A673 (cell line): ENCODE measurements at regions not wholly inside any gene's neighbourhood (a gene's known extent, or its start where the extent isn't known, plus 50 kb on each side); places are given as distances from the start of the nearest gene placed in this dataset.

Source experiments
- BruUV-seq: library from RNA; stranded (reverse); fragments of 400-500 nt; replicated peaks from 2 replicates; lab custom pipeline; 2021; lab: Mats Ljungman, UMichigan
- CTCF ChIA-PET: fragments of 300-600 bp; sonication (Branson Sonifier 250); formaldehyde crosslinking; loops from one replicate; lab custom pipeline; 2022; ENCODE audit warnings: antibody characterized with exemption; lab: Charles Lee
- POLR2A ChIA-PET: fragments of 300-600 bp; sonication (Branson Sonifier 250); formaldehyde crosslinking; loops from one replicate; lab custom pipeline; 2022; ENCODE audit warnings: antibody characterized with exemption; ENCODE audit not compliant: low non-redundant PET; lab: Charles Lee
- DNase-seq: peaks from one replicate; pipeline ENCODE4 v3.0.0-alpha.2; 2015; ENCODE audit warnings: low spot score
- H3K27ac ChIP-seq: fragments of 200-600 bp; sonication (generic); 2 replicates; pipeline ENCODE4 v1.5.1; 2016; ENCODE audit warnings: mixed run types, low read depth, mild to moderate bottlenecking, mixed read lengths, antibody characterized with exemption, low read length; ENCODE audit not compliant: poor library complexity, severe bottlenecking
- H3K27me3 ChIP-seq: fragments of 200-600 bp; sonication (generic); replicated peaks from 2 replicates; pipeline ENCODE4 v1.6.1; 2017; ENCODE audit warnings: mixed run types, low read depth, mild to moderate bottlenecking, mixed read lengths, antibody characterized with exemption, low read length; ENCODE audit not compliant: insufficient read depth, poor library complexity
- H3K36me3 ChIP-seq: fragments of 200-600 bp; sonication (generic); 2 replicates; pipeline ENCODE4 v1.6.1; 2016; ENCODE audit warnings: mixed run types, mild to moderate bottlenecking, mixed read lengths, antibody characterized with exemption, low read length; ENCODE audit not compliant: insufficient read depth, poor library complexity, severe bottlenecking
- H3K4me1 ChIP-seq: fragments of 200-600 bp; sonication (generic); 2 replicates; pipeline ENCODE4 v1.6.1; 2017; ENCODE audit warnings: mixed run types, mild to moderate bottlenecking, mixed read lengths, antibody characterized with exemption, low read length; ENCODE audit not compliant: insufficient read depth, poor library complexity, severe bottlenecking
- H3K4me3 ChIP-seq: fragments of 200-600 bp; sonication (generic); 2 replicates; pipeline ENCODE4 v1.5.1; 2016; ENCODE audit warnings: low read depth, mixed run types, mild to moderate bottlenecking, mixed read lengths, low read length; ENCODE audit not compliant: poor library complexity, severe bottlenecking
- H3K9me3 ChIP-seq: fragments of 200-600 bp; sonication (generic); 2 replicates; pipeline ENCODE4 v1.6.1; 2016; ENCODE audit warnings: mixed run types, low read depth, mild to moderate bottlenecking, mixed read lengths, antibody characterized with exemption, low read length; ENCODE audit not compliant: poor library complexity, severe bottlenecking
- CTCF ChIP-seq: fragments of 300-800, 200-600 bp; sonication (generic); conservative IDR thresholded peaks from 2 replicates; pipeline ENCODE4 v1.5.1; 2017; ENCODE audit warnings: low read depth, mild to moderate bottlenecking, antibody characterized with exemption, low read length, moderate library complexity, mixed read lengths
- EZH2 ChIP-seq: fragments of 200-600 bp; sonication (generic); IDR thresholded peaks from 2 replicates; pipeline ENCODE4 v1.6.1; 2017; ENCODE audit warnings: borderline replicate concordance, low read depth, mild to moderate bottlenecking, mixed read lengths, antibody characterized with exemption, low read length; ENCODE audit not compliant: poor library complexity, severe bottlenecking
- intact Hi-C: fragments of 100-400 bp; cut with micrococcal nuclease; formaldehyde crosslinking; loops from one replicate; pipeline ENCODE4 v1.10.0; 2022; ENCODE audit not compliant: unreplicated experiment

- CTCF ChIA-PET: no interaction called here
- intact Hi-C loops: no loop called here
- no TSS peak for BruUV-seq
- no peaks in the 10 kb centered on the region for H3K4me1 ChIP-seq
- no peaks in the 10 kb centered on the region for H3K9me3 ChIP-seq
- TF ChIP-seq CTCF (no peak), EZH2 (no peak)
- H3K4me3 ChIP-seq: no peak overlapping the region
- H3K27ac ChIP-seq: no peak overlapping the region
- no peaks in the 10 kb centered on the region for H3K36me3 ChIP-seq
- DNase-seq: no peak
- no peaks in the 10 kb centered on the region for H3K27me3 ChIP-seq
- POLR2A ChIA-PET: no interaction called here
Observed at GRCh38 chr13:24074678-24075077, 85.8 kb upstream of the SPATA13 start.

GRCh38 chr13:24075137-24075975, 85.2 kb upstream of the SPATA13 start:
- Histone ChIP-seq H3K27ac (no peak overlapping the region), H3K27me3 (no peaks in the 10 kb centered on the region), H3K36me3 (no peaks in the 10 kb centered on the region), H3K4me1 (no peaks in the 10 kb centered on the region), H3K4me3 (no peak overlapping the region), H3K9me3 (no peaks in the 10 kb centered on the region)
- no peak for DNase-seq
- intact Hi-C loops: no loop called here
- CTCF ChIA-PET: no interaction called here
- BruUV-seq: no TSS peak
- TF ChIP-seq EZH2: no peak
- no peak for TF ChIP-seq CTCF
- POLR2A ChIA-PET: interaction anchor here (0.6 kb wide), 1 partner anchor 65 kb away, joined by 10 read pairs; no protein-coding TSS in a partner anchor

- Histone ChIP-seq H3K4me3 (no peak overlapping the region), H3K9me3 (no peaks in the 10 kb centered on the region), H3K27me3 (no peaks in the 10 kb centered on the region), H3K4me1 (no peaks in the 10 kb centered on the region), H3K27ac (no peak overlapping the region), H3K36me3 (no peaks in the 10 kb centered on the region)
- POLR2A ChIA-PET: no interaction called here
- TF ChIP-seq EZH2 (no peak), CTCF (no peak)
- intact Hi-C loops: no loop called here
- no TSS peak for BruUV-seq
- no peak for DNase-seq
- CTCF ChIA-PET: no interaction called here
Observed at GRCh38 chr13:24076109-24076508, 84.4 kb upstream of the SPATA13 start.
